GM23338 (cell line): ENCODE measurements at regions not wholly inside any gene's neighbourhood (a gene's known extent, or its start where the extent isn't known, plus 50 kb on each side); places are given as distances from the start of the nearest gene placed in this dataset.

Source experiments
- ATAC-seq: fragments of 200-7000 bp; cut with Tn5 transposase; 3 replicates; pipeline ENCODE4 v1.9.1; 2020
- DNase-seq: peaks from one replicate; pipeline ENCODE4 v3.0.0-alpha.2; 2015; ENCODE audit warnings: low spot score
- H2AFZ ChIP-seq: fragments of 200-600 bp; sonication (generic); 2 replicates; pipeline ENCODE4 v1.8.0; 2016; ENCODE audit warnings: antibody characterized with exemption, mild to moderate bottlenecking, moderate library complexity
- H3F3A ChIP-seq: fragments of 200-600 bp; sonication (generic); replicated peaks from 2 replicates; pipeline ENCODE4 v1.8.0; 2017; ENCODE audit warnings: antibody characterized with exemption, mixed run types, low read depth
- H3K27ac ChIP-seq: fragments of 200-600 bp; sonication (generic); 2 replicates; pipeline ENCODE4 v1.6.1; 2016; ENCODE audit warnings: low read depth
- H3K27me3 ChIP-seq: fragments of 200-600 bp; sonication (generic); 2 replicates; pipeline ENCODE4 v1.8.0; 2016; ENCODE audit warnings: mild to moderate bottlenecking, mixed run types, moderate library complexity; ENCODE audit not compliant: insufficient read depth
- H3K36me3 ChIP-seq: fragments of 200-600 bp; sonication (generic); 2 replicates; pipeline ENCODE4 v1.8.0; 2016; ENCODE audit warnings: mild to moderate bottlenecking; ENCODE audit not compliant: insufficient read depth
- H3K4me1 ChIP-seq: fragments of 200-600 bp; sonication (generic); 2 replicates; pipeline ENCODE4 v1.8.0; 2016; ENCODE audit warnings: mild to moderate bottlenecking, moderate library complexity; ENCODE audit not compliant: insufficient read depth
- H3K4me2 ChIP-seq: fragments of 200-600 bp; sonication (generic); 2 replicates; pipeline ENCODE4 v1.7.1; 2017; ENCODE audit warnings: mixed run types
- H3K4me3 ChIP-seq: fragments of 200-600 bp; sonication (generic); 2 replicates; pipeline ENCODE4 v1.6.1; 2016; ENCODE audit warnings: mixed run types
- H3K79me2 ChIP-seq: fragments of 200-600 bp; sonication (generic); replicated peaks from 2 replicates; pipeline ENCODE4 v1.8.0; 2017; ENCODE audit warnings: mild to moderate bottlenecking; ENCODE audit not compliant: insufficient read depth
- H3K9me2 ChIP-seq: fragments of 200-600 bp; sonication (generic); 2 replicates; pipeline ENCODE4 v1.8.0; 2017; ENCODE audit not compliant: insufficient read depth
- H4K20me1 ChIP-seq: fragments of 200-600 bp; sonication (generic); replicated peaks from 2 replicates; pipeline ENCODE4 v1.8.0; 2017; ENCODE audit warnings: mild to moderate bottlenecking; ENCODE audit not compliant: insufficient read depth
- H3K27ac Mint-ChIP-seq: 2 replicates; pipeline ENCODE4 v1.8.0; 2020; ENCODE audit warnings: inconsistent platforms, mild to moderate bottlenecking, moderate library complexity, mixed read lengths
- H3K27me3 Mint-ChIP-seq: 3 replicates; pipeline ENCODE4 v1.8.0; 2022; ENCODE audit warnings: low read depth, mild to moderate bottlenecking, moderate library complexity, mixed read lengths, inconsistent platforms; ENCODE audit not compliant: insufficient read depth, poor library complexity
- H3K36me3 Mint-ChIP-seq: 3 replicates; pipeline ENCODE4 v1.8.0; 2021; ENCODE audit warnings: low read depth, mild to moderate bottlenecking, inconsistent platforms, moderate library complexity, mixed read lengths
- H3K4me1 Mint-ChIP-seq: 3 replicates; pipeline ENCODE4 v1.8.0; 2020; ENCODE audit warnings: mild to moderate bottlenecking, inconsistent platforms, mixed read lengths
- H3K4me3 Mint-ChIP-seq: 3 replicates; pipeline ENCODE4 v1.8.0; 2021; ENCODE audit warnings: moderate library complexity, mild to moderate bottlenecking, inconsistent platforms, mixed read lengths
- H3K9me3 Mint-ChIP-seq: 3 replicates; pipeline ENCODE4 v1.8.0; 2020; ENCODE audit warnings: moderate library complexity, mild to moderate bottlenecking, inconsistent platforms, mixed read lengths
- CREB1 ChIP-seq: fragments of 250-450 bp; sonication (Bioruptor Pico); IDR thresholded peaks from 2 replicates; pipeline ENCODE4 v1.5.0; 2020; ENCODE audit warnings: low read depth, mild to moderate bottlenecking, moderate library complexity
- EZH2 ChIP-seq: fragments of 200-600 bp; sonication (generic); IDR thresholded peaks from one replicate; pipeline ENCODE4 v1.8.0; 2017; ENCODE audit warnings: antibody characterized with exemption, mild to moderate bottlenecking, low read depth; ENCODE audit not compliant: unreplicated experiment
- NANOG ChIP-seq: IDR thresholded peaks from 2 replicates; pipeline ENCODE4 v1.6.1; 2016; ENCODE audit warnings: antibody characterized with exemption, borderline replicate concordance
- POLR2AphosphoS5 ChIP-seq: IDR thresholded peaks from 2 replicates; pipeline ENCODE4 v1.6.1; 2016; ENCODE audit warnings: antibody characterized with exemption, low read depth
- STAT1 ChIP-seq: IDR thresholded peaks from one replicate; pipeline ENCODE4 v1.6.1; 2016; ENCODE audit warnings: antibody characterized with exemption; ENCODE audit not compliant: unreplicated experiment
- ZNF114 ChIP-seq: fragments of 250-450 bp; sonication (Bioruptor Pico); IDR thresholded peaks from 2 replicates; pipeline ENCODE4 v1.5.0; 2020; ENCODE audit warnings: mild to moderate bottlenecking, moderate library complexity
- ZNF331 ChIP-seq: fragments of 250-450 bp; sonication (Bioruptor Pico); IDR thresholded peaks from 2 replicates; pipeline ENCODE4 v1.5.0; 2020; ENCODE audit warnings: low read depth, mild to moderate bottlenecking, moderate library complexity
- TF ChIP-seq, protein P1 (sequence below): IDR thresholded peaks from one replicate; pipeline ENCODE4 v1.6.1; 2018; ENCODE audit warnings: antibody characterized with exemption; ENCODE audit not compliant: unreplicated experiment
- TF ChIP-seq, protein P2 (sequence below): IDR thresholded peaks from 2 replicates; pipeline ENCODE4 v1.6.1; 2016; ENCODE audit warnings: antibody characterized with exemption

- TF ChIP-seq, protein P1, sequence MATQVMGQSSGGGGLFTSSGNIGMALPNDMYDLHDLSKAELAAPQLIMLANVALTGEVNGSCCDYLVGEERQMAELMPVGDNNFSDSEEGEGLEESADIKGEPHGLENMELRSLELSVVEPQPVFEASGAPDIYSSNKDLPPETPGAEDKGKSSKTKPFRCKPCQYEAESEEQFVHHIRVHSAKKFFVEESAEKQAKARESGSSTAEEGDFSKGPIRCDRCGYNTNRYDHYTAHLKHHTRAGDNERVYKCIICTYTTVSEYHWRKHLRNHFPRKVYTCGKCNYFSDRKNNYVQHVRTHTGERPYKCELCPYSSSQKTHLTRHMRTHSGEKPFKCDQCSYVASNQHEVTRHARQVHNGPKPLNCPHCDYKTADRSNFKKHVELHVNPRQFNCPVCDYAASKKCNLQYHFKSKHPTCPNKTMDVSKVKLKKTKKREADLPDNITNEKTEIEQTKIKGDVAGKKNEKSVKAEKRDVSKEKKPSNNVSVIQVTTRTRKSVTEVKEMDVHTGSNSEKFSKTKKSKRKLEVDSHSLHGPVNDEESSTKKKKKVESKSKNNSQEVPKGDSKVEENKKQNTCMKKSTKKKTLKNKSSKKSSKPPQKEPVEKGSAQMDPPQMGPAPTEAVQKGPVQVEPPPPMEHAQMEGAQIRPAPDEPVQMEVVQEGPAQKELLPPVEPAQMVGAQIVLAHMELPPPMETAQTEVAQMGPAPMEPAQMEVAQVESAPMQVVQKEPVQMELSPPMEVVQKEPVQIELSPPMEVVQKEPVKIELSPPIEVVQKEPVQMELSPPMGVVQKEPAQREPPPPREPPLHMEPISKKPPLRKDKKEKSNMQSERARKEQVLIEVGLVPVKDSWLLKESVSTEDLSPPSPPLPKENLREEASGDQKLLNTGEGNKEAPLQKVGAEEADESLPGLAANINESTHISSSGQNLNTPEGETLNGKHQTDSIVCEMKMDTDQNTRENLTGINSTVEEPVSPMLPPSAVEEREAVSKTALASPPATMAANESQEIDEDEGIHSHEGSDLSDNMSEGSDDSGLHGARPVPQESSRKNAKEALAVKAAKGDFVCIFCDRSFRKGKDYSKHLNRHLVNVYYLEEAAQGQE: no peak
- no peak for TF ChIP-seq ZNF114 (CRISPR knock-in tag)
- TF ChIP-seq CREB1: no peak
- no peak for TF ChIP-seq STAT1
Measured at GRCh38 chr1:82836213-82836972, 1035.7 kb downstream of the ADGRL2 start (continued).

DNA sequence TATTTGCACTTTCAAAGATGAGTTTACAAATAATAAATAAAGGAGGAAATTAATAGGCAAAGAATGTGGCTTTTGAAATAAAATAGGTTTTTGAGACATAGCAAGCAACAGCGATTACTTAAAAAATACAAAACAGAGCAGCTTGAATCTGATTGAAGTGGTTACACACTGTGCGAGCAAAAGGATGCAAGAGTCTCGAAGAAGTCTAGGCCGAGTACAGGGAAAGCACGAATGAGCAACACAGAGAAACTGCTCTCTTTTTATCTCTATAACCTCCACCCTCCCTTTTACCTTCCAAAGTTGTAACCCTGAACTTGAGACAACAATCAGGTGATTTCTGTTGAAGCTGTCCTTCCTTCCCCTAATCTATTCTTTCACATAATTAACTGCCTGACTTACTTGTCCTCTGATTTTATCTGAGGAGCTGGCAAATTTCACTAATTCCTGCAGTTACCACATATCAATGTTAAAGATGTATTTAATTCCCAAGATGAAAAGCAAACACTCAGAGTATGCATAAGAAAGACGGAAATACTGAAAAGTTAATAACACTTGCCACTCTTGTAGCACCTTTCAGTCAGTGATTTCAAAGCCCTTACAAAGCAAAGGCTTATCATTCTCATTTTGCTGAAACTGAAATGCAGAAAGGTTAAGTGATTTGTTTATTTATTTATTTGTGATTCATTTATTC lies 1030.1 kb downstream of the ADGRL2 start:
- Histone ChIP-seq H3K9me2 (no peaks in the 10 kb centered on the region), H3K79me2 (no peaks in the 10 kb centered on the region), H3K4me2 (no peak overlapping the region), H3K36me3 (no peaks in the 10 kb centered on the region), H4K20me1 (no peaks in the 10 kb centered on the region), H3K27ac (no peak overlapping the region; the same call in 1 of the 2 replicates), H3F3A (no peaks in the 10 kb centered on the region), H3K4me3 (no peak overlapping the region), H2AFZ (no peak overlapping the region), H3K4me1 (peaks cover 4% of the 10 kb centered on the region), H3K27me3 (no peaks in the 10 kb centered on the region)
- H3K4me1 Mint-ChIP-seq: peaks cover 17% of the 10 kb centered on the region
- no peaks in the 10 kb centered on the region for H3K9me3 Mint-ChIP-seq
- H3K27ac Mint-ChIP-seq: peak overlapping the region; percentile 16; the same call in 1 of the 2 replicates
- H3K36me3 Mint-ChIP-seq: peaks cover 5% of the 10 kb centered on the region; the same call in 2 of the 3 replicates
- no peaks in the 10 kb centered on the region for H3K27me3 Mint-ChIP-seq
- TF ChIP-seq STAT1 (no peak), NANOG (no peak), ZNF331 (no peak), POLR2AphosphoS5 (no peak), EZH2 (no peak)
- TF ChIP-seq, protein P2, sequence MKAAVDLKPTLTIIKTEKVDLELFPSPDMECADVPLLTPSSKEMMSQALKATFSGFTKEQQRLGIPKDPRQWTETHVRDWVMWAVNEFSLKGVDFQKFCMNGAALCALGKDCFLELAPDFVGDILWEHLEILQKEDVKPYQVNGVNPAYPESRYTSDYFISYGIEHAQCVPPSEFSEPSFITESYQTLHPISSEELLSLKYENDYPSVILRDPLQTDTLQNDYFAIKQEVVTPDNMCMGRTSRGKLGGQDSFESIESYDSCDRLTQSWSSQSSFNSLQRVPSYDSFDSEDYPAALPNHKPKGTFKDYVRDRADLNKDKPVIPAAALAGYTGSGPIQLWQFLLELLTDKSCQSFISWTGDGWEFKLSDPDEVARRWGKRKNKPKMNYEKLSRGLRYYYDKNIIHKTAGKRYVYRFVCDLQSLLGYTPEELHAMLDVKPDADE: no peak
- TF ChIP-seq, protein P1: no peak
- ATAC-seq (no peak), DNase-seq (no peak)
- H3K4me3 Mint-ChIP-seq: no peak overlapping the region
